ENCODE measurements at regions not wholly inside any gene's neighbourhood (a gene's known extent, or its start where the extent isn't known, plus 50 kb on each side); places are given as distances from the start of the nearest gene placed in this dataset.

DNA sequence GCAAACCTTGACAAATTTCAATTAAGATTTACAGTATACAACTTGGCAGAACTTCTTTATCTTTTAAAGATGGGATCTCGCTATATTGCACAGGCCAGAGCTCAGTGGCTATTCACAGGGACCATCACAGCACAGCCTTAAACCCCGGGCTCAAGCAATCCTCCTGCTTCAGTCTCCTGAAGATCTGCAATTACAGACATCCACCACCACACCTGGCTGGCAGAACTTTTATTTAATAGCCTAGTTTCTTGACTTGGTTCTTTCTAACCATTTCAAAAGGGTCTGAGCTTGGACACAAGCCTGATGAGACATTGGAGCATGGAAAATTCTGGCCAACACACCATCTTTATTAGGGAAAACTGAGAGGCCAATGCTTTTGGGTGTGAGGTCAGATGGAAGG is 151.6 kb upstream of the KCNG1 start:
- no peaks in the 10 kb centered on the region for H3K27me3 ChIP-seq (ENCODE audit: control insufficient read depth, insufficient read depth, low read length, poor library complexity, severe bottlenecking)
- peaks cover 7% of the 10 kb centered on the region for H3K4me1 ChIP-seq (ENCODE audit: control insufficient read depth, insufficient read depth, low read length)
- no peak overlapping the region for H3K27ac ChIP-seq (ENCODE audit: low read depth, low read length)
- Mint-ChIP-seq H3K9me3 (peaks cover 5% of the 10 kb centered on the region), H3K4me1 (peaks cover 14% of the 10 kb centered on the region), H3K27me3 (ENCODE audit: insufficient read depth) (no peaks in the 10 kb centered on the region), H3K27ac (no peak overlapping the region), H3K4me3 (no peak overlapping the region), H3K36me3 (ENCODE audit: low read depth) (no peaks in the 10 kb centered on the region)
- H3K36me3 ChIP-seq (ENCODE audit: control insufficient read depth, insufficient read depth, low read length), result no peaks in the 10 kb centered on the region
- peak; percentile 50 for DNase-seq
- no peak overlapping the region for H3K4me3 ChIP-seq (ENCODE audit: low read length)
- peaks cover 6% of the 10 kb centered on the region for H3K9me3 ChIP-seq (ENCODE audit: control insufficient read depth, low read length)
- 93 to 95% methylated on average over 2 of the region's 2 CpGs for WGBS, 2 experiments (ENCODE audit: insufficient coverage in 1 of 2, insufficient read length in 1 of 2)
- peak; percentile 56 for TF ChIP-seq CTCF (conservative IDR thresholded peaks at IDR 0.05)
- no peak overlapping the region for H3K9ac ChIP-seq (ENCODE audit: extremely low read depth, low read length, poor library complexity, severe bottlenecking)

DNA sequence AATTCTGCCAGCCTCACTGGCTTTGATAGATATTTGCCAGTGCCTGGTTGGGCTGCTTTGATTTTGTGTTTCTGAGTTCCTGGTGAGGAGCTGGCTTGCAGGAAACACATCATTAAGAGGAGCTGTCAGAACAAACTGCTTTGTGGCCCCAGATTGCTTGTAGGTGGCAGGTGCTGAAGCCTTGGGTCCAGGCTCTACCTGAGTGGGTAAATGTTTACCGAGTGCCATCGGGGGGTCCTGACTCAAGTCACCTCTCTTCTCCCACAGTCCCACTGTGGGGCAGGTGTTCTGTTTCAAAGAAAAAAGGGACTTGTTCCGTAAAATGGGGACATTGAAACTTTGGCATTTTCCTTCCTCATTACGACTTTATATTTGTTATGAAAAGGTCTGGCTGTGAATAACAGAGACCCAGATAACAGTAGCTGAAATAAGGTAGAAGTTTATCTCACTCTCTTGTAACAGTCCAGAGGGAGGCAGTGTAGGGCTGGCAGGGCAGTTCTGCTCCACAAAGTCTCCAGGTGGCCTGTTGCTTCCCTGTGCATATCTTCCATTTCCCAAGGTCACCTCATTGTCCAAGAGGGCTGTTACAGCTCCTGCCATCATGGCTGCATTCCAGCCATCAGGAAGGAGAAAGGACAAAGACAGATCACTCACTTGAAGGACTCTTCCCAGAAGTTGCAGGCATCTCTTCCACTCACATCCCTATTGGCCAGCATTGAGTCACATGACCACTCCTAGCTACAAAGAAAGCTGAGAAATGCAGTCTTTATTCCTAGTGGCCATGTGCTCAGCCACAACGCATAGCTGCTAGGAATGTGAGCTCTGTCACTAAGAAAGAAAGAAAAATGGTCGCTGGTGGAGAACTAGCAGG is 149.9 kb upstream of the KCNG1 start:
- no peak overlapping the region for H3K9ac ChIP-seq (ENCODE audit: extremely low read depth, low read length, poor library complexity, severe bottlenecking)
- no peak overlapping the region for H3K27ac Mint-ChIP-seq
- peaks cover 13% of the 10 kb centered on the region for H3K9me3 ChIP-seq (ENCODE audit: control insufficient read depth, low read length)
- WGBS, 2 experiments (ENCODE audit: insufficient coverage in 1 of 2, insufficient read length in 1 of 2), result 90 to 96% methylated on average over 5 to 6 of the region's 6 CpGs
- H3K36me3 ChIP-seq (ENCODE audit: control insufficient read depth, insufficient read depth, low read length), result no peaks in the 10 kb centered on the region
- no peaks in the 10 kb centered on the region for H3K36me3 Mint-ChIP-seq (ENCODE audit: low read depth)
- TF ChIP-seq CTCF (conservative IDR thresholded peaks at IDR 0.05), result peak; percentile 32
- H3K27me3 Mint-ChIP-seq (ENCODE audit: insufficient read depth), result no peaks in the 10 kb centered on the region
- H3K27ac ChIP-seq (ENCODE audit: low read depth, low read length), result no peak overlapping the region
- no peak for DNase-seq
- no peak overlapping the region for H3K4me3 Mint-ChIP-seq
- peaks cover 7% of the 10 kb centered on the region for H3K4me1 ChIP-seq (ENCODE audit: control insufficient read depth, insufficient read depth, low read length)
- H3K27me3 ChIP-seq (ENCODE audit: control insufficient read depth, insufficient read depth, low read length, poor library complexity, severe bottlenecking), result no peaks in the 10 kb centered on the region
- H3K4me1 Mint-ChIP-seq, result peaks cover 16% of the 10 kb centered on the region
- H3K9me3 Mint-ChIP-seq, result peaks cover 8% of the 10 kb centered on the region
- H3K4me3 ChIP-seq (ENCODE audit: low read length), result no peak overlapping the region

- Mint-ChIP-seq H3K4me3 (no peak overlapping the region), H3K27me3 (ENCODE audit: insufficient read depth) (no peaks in the 10 kb centered on the region)
- no peak for TF ChIP-seq CTCF (conservative IDR thresholded peaks at IDR 0.05)
Measured at GRCh38 chr20:51171141-51171540, 148.2 kb upstream of the KCNG1 start.

More at GRCh38 chr20:51171141-51171540, 148.2 kb upstream of the KCNG1 start:
- Histone ChIP-seq H3K27ac (ENCODE audit: low read depth, low read length) (no peak overlapping the region), H3K36me3 (ENCODE audit: control insufficient read depth, insufficient read depth, low read length) (no peaks in the 10 kb centered on the region), H3K9me3 (ENCODE audit: control insufficient read depth, low read length) (peaks cover 13% of the 10 kb centered on the region), H3K4me3 (ENCODE audit: low read length) (no peak overlapping the region), H3K4me1 (ENCODE audit: control insufficient read depth, insufficient read depth, low read length) (no peaks in the 10 kb centered on the region), H3K9ac (ENCODE audit: extremely low read depth, low read length, poor library complexity, severe bottlenecking) (no peak overlapping the region), H3K27me3 (ENCODE audit: control insufficient read depth, insufficient read depth, low read length, poor library complexity, severe bottlenecking) (no peaks in the 10 kb centered on the region)
- H3K4me1 Mint-ChIP-seq, result peaks cover 8% of the 10 kb centered on the region
- 97% methylated on average over 2 of the region's 2 CpGs; no CpG with 5 or more reads in 1 of the 2 experiments for WGBS, 2 experiments (ENCODE audit: insufficient coverage in 1 of 2, insufficient read length in 1 of 2)
- H3K9me3 Mint-ChIP-seq, result peaks cover 8% of the 10 kb centered on the region
- no peak overlapping the region for H3K27ac Mint-ChIP-seq
- DNase-seq, result no peak
- H3K36me3 Mint-ChIP-seq (ENCODE audit: low read depth), result no peaks in the 10 kb centered on the region

Measured in endodermal cell (in vitro differentiated cells).